Karpas-422 (cell line): ENCODE measurements at regions not wholly inside any gene's neighbourhood (a gene's known extent, or its start where the extent isn't known, plus 50 kb on each side); places are given as distances from the start of the nearest gene placed in this dataset.

Source experiments
- DNase-seq: peaks from one replicate; pipeline ENCODE4 v3.0.0-alpha.2; 2015
- H2AFZ ChIP-seq: fragments of 200-600 bp; sonication (generic); 2 replicates; pipeline ENCODE4 v1.6.1; 2014; ENCODE audit warnings: antibody characterized with exemption, low read length, mixed read lengths
- H3K27ac ChIP-seq: fragments of 200-600 bp; sonication (generic); 2 replicates; pipeline ENCODE4 v1.5.1; 2014; ENCODE audit warnings: mild to moderate bottlenecking, low read length, moderate library complexity
- H3K27me3 ChIP-seq: fragments of 200-600 bp; sonication (generic); 2 replicates; pipeline ENCODE4 v1.6.1; 2014; ENCODE audit warnings: low read length, mixed read lengths
- H3K36me3 ChIP-seq: fragments of 200-600 bp; sonication (generic); 2 replicates; pipeline ENCODE4 v1.6.1; 2014; ENCODE audit warnings: low read length, mixed read lengths; ENCODE audit not compliant: insufficient read depth
- H3K4me1 ChIP-seq: fragments of 200-600 bp; sonication (generic); 2 replicates; pipeline ENCODE4 v1.6.1; 2014; ENCODE audit warnings: mild to moderate bottlenecking, low read length, mixed read lengths
- H3K4me2 ChIP-seq: fragments of 200-600 bp; sonication (generic); 2 replicates; pipeline ENCODE4 v1.6.1; 2014; ENCODE audit warnings: low read length, low read depth, mild to moderate bottlenecking; ENCODE audit not compliant: poor library complexity, severe bottlenecking
- H3K4me3 ChIP-seq: fragments of 200-600 bp; sonication (generic); 2 replicates; pipeline ENCODE4 v1.5.1; 2014; ENCODE audit warnings: mild to moderate bottlenecking, antibody characterized with exemption, low read length, mixed read lengths
- H3K79me2 ChIP-seq: fragments of 200-600 bp; sonication (generic); 2 replicates; pipeline ENCODE4 v1.6.1; 2014; ENCODE audit warnings: mild to moderate bottlenecking, low read length, mixed read lengths
- H3K9ac ChIP-seq: fragments of 200-600 bp; sonication (generic); 2 replicates; pipeline ENCODE4 v1.6.0; 2014; ENCODE audit warnings: low read length
- H3K9me2 ChIP-seq: fragments of 200-600 bp; sonication (generic), shearing (Covaris generic); replicated peaks from 2 replicates; pipeline ENCODE4 v1.6.0; 2014; ENCODE audit warnings: mild to moderate bottlenecking, low read length, moderate library complexity; ENCODE audit not compliant: insufficient read depth
- H3K9me3 ChIP-seq: fragments of 300-700, 200-600 bp; sonication (generic); 2 replicates; pipeline ENCODE4 v1.6.1; 2014; ENCODE audit warnings: low read length, mixed read lengths
- H4K20me1 ChIP-seq: fragments of 200-600 bp; sonication (generic); 2 replicates; pipeline ENCODE4 v1.6.1; 2014; ENCODE audit warnings: mild to moderate bottlenecking, antibody characterized with exemption, low read length, low read depth; ENCODE audit not compliant: insufficient read depth

DNA sequence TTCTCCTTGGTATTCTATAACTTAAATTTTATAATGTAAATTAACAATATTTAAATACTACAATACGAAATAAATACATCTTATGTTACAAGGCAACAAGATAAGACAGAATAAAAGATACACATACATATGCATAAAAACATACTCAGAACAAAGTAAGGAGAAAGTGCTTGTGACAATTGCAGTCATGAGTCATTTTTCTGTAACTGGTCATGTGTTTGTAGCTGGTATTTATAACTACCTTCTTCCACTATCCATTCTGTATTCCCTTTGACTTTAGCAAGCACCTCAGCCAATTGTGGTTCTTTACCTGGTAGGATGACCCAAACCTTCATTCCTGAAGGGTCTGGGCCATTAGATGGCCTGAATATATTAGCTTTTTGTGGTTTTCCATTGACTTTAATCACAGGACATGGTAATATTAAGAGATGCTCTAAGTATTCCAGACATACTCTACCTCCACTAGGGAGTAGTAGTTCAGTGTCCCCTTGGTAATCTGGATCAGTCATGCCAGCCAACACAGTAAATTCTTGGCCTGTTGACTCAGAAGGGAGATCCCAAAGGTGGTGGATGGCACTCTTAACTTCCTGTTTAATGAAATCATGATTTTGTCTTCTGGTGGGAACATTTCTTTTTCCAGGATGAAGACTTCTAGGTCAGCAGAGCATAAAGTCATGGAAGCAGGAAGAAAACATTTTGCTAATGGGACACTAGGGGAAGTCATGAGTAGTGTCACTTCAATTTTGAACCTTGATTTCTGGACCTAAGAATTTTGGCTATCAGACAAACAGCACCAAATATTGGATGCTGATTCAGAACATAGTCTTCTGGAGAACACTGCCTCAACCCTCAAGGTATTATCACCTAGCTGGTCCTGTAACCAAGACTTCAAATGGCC lies 733.7 kb upstream of the IGFBP3 start:
- Histone ChIP-seq H3K9ac (no peak overlapping the region), H3K27ac (no peak overlapping the region), H3K27me3 (no peaks in the 10 kb centered on the region), H2AFZ (no peak overlapping the region), H3K4me2 (no peak overlapping the region), H4K20me1 (no peaks in the 10 kb centered on the region), H3K9me3 (no peaks in the 10 kb centered on the region), H3K79me2 (no peaks in the 10 kb centered on the region), H3K9me2 (no peaks in the 10 kb centered on the region), H3K4me1 (no peaks in the 10 kb centered on the region), H3K36me3 (no peaks in the 10 kb centered on the region), H3K4me3 (no peak overlapping the region)
- no peak for DNase-seq

DNA sequence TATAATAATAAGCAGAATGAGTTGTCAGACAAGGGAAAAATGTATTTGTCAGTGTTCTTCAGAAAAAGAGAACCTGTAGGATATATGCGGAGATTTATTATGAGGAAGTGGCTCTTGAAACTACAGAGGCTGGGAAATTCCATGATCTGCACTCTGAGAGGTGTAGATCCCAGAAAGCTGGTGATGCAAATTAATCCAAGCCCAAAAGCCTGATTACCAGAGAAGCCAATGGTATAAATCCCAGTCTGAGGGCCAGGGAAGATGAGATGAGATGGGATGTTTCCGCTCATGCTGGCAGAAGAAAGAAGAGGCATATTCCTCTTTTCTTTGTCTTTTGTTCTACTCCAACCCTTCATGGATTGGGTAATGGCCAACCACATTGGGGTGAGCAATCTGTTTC lies 732.8 kb upstream of the IGFBP3 start:
- Histone ChIP-seq H2AFZ (no peak overlapping the region), H3K27ac (no peak overlapping the region), H3K4me2 (no peak overlapping the region), H3K4me1 (no peaks in the 10 kb centered on the region), H4K20me1 (no peaks in the 10 kb centered on the region), H3K9me2 (no peaks in the 10 kb centered on the region), H3K9ac (no peak overlapping the region), H3K79me2 (no peaks in the 10 kb centered on the region), H3K4me3 (no peak overlapping the region), H3K9me3 (no peaks in the 10 kb centered on the region), H3K27me3 (no peaks in the 10 kb centered on the region), H3K36me3 (no peaks in the 10 kb centered on the region)
- DNase-seq, result no peak

DNA sequence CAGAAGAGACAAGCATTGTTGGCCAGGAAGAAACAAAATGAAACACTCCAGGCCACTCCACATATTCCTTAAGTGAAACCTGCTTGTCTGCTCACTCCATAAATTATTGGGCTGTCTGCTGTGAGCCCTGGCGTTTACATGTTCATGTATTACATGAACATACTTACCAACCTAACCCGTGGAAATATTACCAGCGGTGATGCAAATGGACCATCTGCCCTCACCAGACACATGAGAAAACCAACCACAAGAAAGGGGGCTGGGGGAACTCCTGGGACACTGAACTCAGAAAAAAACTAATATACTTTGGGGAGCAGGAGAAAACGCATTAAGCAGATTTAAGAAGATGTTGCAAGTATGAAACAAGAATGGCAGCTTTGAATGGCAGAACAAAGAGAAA lies 731.2 kb upstream of the IGFBP3 start:
- Histone ChIP-seq H3K4me3 (no peak overlapping the region), H3K9me2 (no peaks in the 10 kb centered on the region), H3K36me3 (no peaks in the 10 kb centered on the region), H3K79me2 (no peaks in the 10 kb centered on the region), H3K4me2 (no peak overlapping the region), H4K20me1 (no peaks in the 10 kb centered on the region), H3K9ac (no peak overlapping the region), H3K27ac (no peak overlapping the region), H3K4me1 (no peaks in the 10 kb centered on the region), H3K27me3 (no peaks in the 10 kb centered on the region), H3K9me3 (no peaks in the 10 kb centered on the region), H2AFZ (no peak overlapping the region)
- no peak for DNase-seq

DNA sequence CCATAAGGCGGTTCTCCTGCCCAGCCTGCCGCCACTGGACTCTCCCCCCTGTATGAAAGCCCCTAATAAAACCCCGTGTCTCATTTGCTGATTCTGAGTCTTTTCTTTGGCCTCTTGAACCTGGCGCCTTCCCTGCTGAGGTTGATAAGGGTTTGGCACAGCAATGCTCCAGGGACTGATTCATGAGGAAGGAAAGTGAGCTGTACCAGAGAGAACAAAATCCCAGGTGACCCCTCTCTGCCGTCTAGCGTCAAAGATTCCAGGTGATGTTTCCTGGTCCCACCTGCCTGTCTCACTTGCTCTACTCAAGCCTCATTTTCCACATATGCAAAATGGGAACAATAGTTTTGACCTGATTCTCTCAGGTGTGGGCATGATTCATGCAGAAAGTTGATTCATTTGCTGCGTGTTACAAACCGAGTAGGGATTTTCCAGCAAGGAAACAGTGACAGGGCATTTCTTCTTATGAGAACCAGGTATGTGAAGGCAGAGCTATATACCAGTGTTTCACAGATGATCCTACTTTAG lies 730.6 kb upstream of the IGFBP3 start:
- Histone ChIP-seq H2AFZ (no peak overlapping the region), H3K4me3 (no peak overlapping the region)

DNA sequence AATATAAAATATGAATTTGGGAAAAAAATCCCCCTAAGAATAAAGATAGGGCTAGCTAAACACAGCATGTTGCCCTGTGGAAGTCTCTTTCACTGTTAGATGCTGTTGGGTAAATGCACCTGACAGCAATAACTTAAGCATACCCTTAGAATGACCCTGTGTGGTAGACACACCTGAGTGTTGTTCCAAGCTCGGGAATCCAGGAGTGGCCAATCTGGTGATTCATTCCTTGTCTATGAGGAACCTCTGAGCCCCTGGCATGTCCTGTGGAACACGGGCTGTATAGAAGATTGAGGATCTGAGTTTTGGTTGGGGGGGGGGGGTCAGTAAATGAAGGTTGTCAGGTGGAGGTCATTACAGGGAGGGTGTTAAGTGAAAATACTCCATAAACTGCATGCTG lies 730.0 kb upstream of the IGFBP3 start:
- H3K27me3 ChIP-seq, result no peaks in the 10 kb centered on the region
- H3K79me2 ChIP-seq, result no peaks in the 10 kb centered on the region
- H3K36me3 ChIP-seq, result no peaks in the 10 kb centered on the region
- H3K4me3 ChIP-seq, result no peak overlapping the region
- no peaks in the 10 kb centered on the region for H4K20me1 ChIP-seq
- H3K9me2 ChIP-seq, result no peaks in the 10 kb centered on the region
- H3K9me3 ChIP-seq, result no peaks in the 10 kb centered on the region
- no peak overlapping the region for H2AFZ ChIP-seq
- no peak overlapping the region for H3K9ac ChIP-seq
- no peak overlapping the region for H3K4me2 ChIP-seq
- no peaks in the 10 kb centered on the region for H3K4me1 ChIP-seq
- H3K27ac ChIP-seq, result no peak overlapping the region
- DNase-seq, result no peak

More for the DNA sequence above, 730.6 kb upstream of the IGFBP3 start:
- Histone ChIP-seq H3K4me2 (no peak overlapping the region), H3K4me1 (no peaks in the 10 kb centered on the region), H3K36me3 (no peaks in the 10 kb centered on the region), H3K9me3 (no peaks in the 10 kb centered on the region), H3K27ac (no peak overlapping the region), H4K20me1 (no peaks in the 10 kb centered on the region), H3K79me2 (no peaks in the 10 kb centered on the region), H3K27me3 (no peaks in the 10 kb centered on the region), H3K9ac (no peak overlapping the region), H3K9me2 (no peaks in the 10 kb centered on the region)
- no peak for DNase-seq

DNA sequence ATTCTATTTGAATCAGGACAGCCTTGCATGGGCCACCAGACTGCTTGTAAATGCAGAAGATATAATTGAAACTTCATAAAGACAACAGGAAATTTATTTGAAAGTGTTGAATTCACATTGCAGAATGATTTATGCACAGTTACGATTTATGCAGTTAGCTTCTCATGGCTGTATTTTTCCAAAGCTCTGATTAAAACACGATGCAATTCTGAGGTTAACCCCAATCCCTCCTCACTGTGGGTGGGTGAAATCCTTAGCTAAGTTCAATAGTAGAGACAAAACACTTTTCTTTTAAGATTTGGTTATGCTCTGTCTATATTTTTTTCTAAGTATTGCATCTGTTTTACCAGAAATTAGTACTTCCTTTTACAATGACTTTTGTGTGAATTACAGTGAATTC lies 728.8 kb upstream of the IGFBP3 start:
- Histone ChIP-seq H3K4me2 (no peak overlapping the region), H3K9ac (no peak overlapping the region), H3K9me2 (no peaks in the 10 kb centered on the region)

DNA sequence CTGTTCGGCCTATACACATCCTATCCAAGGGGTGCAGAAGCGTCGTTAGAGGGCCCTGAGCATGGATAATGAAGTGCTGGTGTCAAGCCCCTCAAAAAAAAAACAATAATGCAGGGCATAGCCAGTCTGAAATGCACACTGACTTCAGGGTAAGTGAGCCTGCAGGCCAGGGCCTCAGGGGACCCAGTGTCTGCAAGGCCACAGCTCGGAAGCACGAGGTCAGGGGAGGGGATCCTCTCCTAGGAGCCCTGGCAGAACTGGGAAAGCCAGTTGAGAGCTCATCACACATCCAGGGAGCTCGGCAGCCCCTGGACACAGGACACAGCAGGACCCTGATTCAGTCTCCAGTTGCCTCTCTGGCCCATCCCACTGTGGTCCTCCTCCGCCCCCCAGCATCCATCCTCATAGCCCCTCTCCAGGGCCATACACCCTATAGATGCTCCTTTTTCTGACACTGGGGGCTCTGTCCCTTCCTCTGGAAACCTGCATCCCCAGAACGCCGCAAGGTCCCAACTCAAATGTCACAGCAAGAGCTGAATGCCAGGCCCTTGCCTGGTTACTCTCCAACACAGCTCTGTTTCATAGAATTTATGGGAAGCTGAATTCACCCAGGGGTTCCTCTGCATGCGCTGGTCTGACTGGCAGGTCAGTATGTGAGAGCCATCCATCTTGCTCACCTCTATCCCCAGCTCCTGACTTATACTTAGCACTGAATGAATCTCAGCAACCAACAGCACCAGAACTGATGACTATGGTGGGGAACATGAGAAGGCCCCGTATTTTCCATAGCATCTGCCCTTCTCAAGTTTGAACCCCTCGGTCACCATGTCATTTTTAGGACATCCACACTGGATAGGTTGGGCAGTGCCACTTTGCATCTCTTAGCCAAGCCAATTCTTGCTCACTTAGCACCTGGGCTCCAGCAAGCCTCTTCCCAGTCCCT lies 717.0 kb upstream of the IGFBP3 start:
- H3K4me3 ChIP-seq, result no peak overlapping the region
- no peaks in the 10 kb centered on the region for H4K20me1 ChIP-seq
- H2AFZ ChIP-seq, result no peak overlapping the region
- no peaks in the 10 kb centered on the region for H3K9me2 ChIP-seq
- no peaks in the 10 kb centered on the region for H3K4me1 ChIP-seq
- H3K9me3 ChIP-seq, result no peaks in the 10 kb centered on the region
- H3K27ac ChIP-seq, result no peak overlapping the region
- H3K9ac ChIP-seq, result no peak overlapping the region
- no peaks in the 10 kb centered on the region for H3K79me2 ChIP-seq
- no peaks in the 10 kb centered on the region for H3K36me3 ChIP-seq
- H3K4me2 ChIP-seq, result no peak overlapping the region
- no peak for DNase-seq
- no peaks in the 10 kb centered on the region for H3K27me3 ChIP-seq

More for the DNA sequence above, 728.8 kb upstream of the IGFBP3 start:
- no peaks in the 10 kb centered on the region for H3K79me2 ChIP-seq
- no peaks in the 10 kb centered on the region for H3K27me3 ChIP-seq
- no peak overlapping the region for H2AFZ ChIP-seq
- DNase-seq, result no peak
- no peak overlapping the region for H3K27ac ChIP-seq
- no peaks in the 10 kb centered on the region for H3K36me3 ChIP-seq
- no peaks in the 10 kb centered on the region for H3K9me3 ChIP-seq
- H3K4me3 ChIP-seq, result no peak overlapping the region
- no peaks in the 10 kb centered on the region for H3K4me1 ChIP-seq
- H4K20me1 ChIP-seq, result no peaks in the 10 kb centered on the region

DNA sequence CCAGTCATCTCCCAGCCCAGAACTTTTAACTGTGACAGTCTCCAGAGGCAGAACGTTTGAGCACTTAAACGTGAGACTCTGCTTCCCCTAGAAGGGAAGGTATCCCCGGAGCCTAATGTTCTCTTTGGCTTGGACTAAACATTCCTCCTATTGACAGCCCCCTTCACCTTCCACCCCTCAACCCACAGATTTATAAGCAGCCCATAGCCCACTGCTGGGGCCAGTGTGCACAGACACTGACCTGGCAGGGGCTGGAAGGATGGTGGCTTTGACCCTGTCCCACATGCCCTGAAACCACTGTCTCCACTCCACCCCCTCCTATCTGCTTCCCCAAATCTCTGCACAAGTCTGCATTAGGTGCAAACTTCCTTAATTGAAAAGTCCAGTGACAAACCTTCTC lies 715.0 kb upstream of the IGFBP3 start:
- Histone ChIP-seq H3K4me2 (no peak overlapping the region), H3K27ac (no peak overlapping the region), H3K9me3 (no peaks in the 10 kb centered on the region), H3K79me2 (no peaks in the 10 kb centered on the region), H4K20me1 (no peaks in the 10 kb centered on the region), H3K9ac (no peak overlapping the region), H3K27me3 (no peaks in the 10 kb centered on the region), H3K4me1 (no peaks in the 10 kb centered on the region), H3K36me3 (no peaks in the 10 kb centered on the region), H2AFZ (no peak overlapping the region), H3K9me2 (no peaks in the 10 kb centered on the region), H3K4me3 (no peak overlapping the region)
- no peak for DNase-seq
